Sigmoid colon (tissue), 4 donors: ENCODE measurements at regions not wholly inside any gene's neighbourhood (a gene's known extent, or its start where the extent isn't known, plus 50 kb on each side); places are given as distances from the start of the nearest gene placed in this dataset.

Source experiments
- EP300 ChIP-seq, 4 donors: sonication (generic); formaldehyde crosslinking; IDR thresholded peaks; one replicate each; pipeline ENCODE4 v1.6.1; 2017; ENCODE audit warnings: antibody characterized with exemption in 4 of 4
- POLR2AphosphoS5 ChIP-seq, 4 donors: sonication (generic); formaldehyde crosslinking; IDR thresholded peaks; one replicate each; pipeline ENCODE4 v1.6.1; 2017; ENCODE audit warnings: antibody characterized with exemption in 4 of 4
- TF ChIP-seq, protein P1 (sequence below), 4 experiments: fragments of 450-650 bp in 3 of 4; fragments of 200-600 bp in 1 of 4; IDR thresholded peaks; one replicate each; pipeline ENCODE4 v1.5.1; 2016 to 2019; ENCODE audit warnings: antibody characterized with exemption in 4 of 4, mild to moderate bottlenecking in 3 of 4, moderate library complexity in 2 of 4

DNA sequence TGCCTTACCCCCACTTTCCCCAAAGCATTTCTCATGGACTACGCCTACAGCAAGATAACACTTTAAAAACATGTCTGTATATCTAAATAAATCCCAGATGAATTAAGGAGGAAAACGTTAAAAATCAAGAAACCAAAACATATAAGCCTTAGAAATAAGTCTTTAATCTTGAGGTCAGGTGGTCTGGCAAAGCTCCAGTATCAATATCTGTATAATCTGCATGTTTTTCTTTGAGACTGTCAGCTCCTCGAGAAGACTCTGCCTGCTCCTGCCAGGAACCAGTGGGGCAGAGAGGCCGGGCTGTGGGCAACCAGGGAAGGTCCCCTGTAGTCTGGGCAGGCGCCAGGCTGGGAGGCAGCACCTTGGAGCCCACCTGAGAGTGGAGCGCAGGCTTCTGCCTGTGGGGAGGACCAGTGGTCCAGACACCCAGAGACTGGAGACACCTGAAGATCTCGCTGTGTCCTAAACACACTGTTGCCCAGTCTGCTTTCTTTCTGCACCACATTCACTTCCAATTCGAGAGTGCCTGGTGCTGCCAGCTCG is 291.0 kb upstream of the SOX11 start:
- no peak for TF ChIP-seq POLR2AphosphoS5 (IDR thresholded peaks at IDR 0.05)
- TF ChIP-seq EP300 (IDR thresholded peaks at IDR 0.05), result no peak
- TF ChIP-seq, protein P1, sequence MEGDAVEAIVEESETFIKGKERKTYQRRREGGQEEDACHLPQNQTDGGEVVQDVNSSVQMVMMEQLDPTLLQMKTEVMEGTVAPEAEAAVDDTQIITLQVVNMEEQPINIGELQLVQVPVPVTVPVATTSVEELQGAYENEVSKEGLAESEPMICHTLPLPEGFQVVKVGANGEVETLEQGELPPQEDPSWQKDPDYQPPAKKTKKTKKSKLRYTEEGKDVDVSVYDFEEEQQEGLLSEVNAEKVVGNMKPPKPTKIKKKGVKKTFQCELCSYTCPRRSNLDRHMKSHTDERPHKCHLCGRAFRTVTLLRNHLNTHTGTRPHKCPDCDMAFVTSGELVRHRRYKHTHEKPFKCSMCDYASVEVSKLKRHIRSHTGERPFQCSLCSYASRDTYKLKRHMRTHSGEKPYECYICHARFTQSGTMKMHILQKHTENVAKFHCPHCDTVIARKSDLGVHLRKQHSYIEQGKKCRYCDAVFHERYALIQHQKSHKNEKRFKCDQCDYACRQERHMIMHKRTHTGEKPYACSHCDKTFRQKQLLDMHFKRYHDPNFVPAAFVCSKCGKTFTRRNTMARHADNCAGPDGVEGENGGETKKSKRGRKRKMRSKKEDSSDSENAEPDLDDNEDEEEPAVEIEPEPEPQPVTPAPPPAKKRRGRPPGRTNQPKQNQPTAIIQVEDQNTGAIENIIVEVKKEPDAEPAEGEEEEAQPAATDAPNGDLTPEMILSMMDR (IDR thresholded peaks at IDR 0.05), result no peak
